ENCODE measurements at regions not wholly inside any gene's neighbourhood (a gene's known extent, or its start where the extent isn't known, plus 50 kb on each side); places are given as distances from the start of the nearest gene placed in this dataset.

GRCh38 chrX:39944416-39944815 lies 153.3 kb downstream of the BCOR start:
- DNase-seq (ENCODE audit: extremely low read depth, low read depth) = no peak
- TF ChIP-seq, protein P1, sequence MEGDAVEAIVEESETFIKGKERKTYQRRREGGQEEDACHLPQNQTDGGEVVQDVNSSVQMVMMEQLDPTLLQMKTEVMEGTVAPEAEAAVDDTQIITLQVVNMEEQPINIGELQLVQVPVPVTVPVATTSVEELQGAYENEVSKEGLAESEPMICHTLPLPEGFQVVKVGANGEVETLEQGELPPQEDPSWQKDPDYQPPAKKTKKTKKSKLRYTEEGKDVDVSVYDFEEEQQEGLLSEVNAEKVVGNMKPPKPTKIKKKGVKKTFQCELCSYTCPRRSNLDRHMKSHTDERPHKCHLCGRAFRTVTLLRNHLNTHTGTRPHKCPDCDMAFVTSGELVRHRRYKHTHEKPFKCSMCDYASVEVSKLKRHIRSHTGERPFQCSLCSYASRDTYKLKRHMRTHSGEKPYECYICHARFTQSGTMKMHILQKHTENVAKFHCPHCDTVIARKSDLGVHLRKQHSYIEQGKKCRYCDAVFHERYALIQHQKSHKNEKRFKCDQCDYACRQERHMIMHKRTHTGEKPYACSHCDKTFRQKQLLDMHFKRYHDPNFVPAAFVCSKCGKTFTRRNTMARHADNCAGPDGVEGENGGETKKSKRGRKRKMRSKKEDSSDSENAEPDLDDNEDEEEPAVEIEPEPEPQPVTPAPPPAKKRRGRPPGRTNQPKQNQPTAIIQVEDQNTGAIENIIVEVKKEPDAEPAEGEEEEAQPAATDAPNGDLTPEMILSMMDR (IDR thresholded peaks at IDR 0.05; ENCODE audit: low read depth, low read length) = no peak

DNA sequence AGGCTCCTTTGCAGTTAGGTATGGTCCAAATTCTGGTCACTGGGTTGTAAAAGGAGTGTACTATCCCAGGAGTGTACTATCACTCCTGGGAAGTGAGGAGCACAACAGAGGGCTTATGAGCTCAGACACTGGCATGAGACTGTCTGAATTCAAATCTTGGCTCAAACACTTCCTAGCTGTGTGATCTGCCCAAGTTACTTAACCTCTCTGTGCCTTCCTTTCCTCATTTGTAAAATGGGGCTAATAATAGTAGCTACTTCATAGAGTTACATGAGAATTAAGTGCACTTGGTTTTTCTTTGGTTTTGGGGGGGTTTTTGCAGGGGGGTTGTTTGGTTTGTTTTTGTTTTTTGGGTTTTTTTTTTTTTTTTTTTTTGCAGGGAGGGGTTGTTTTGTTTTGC lies 152.0 kb downstream of the BCOR start:
- TF ChIP-seq, protein P1 (IDR thresholded peaks at IDR 0.05; ENCODE audit: low read depth, low read length) = no peak
- no peak for DNase-seq (ENCODE audit: extremely low read depth, low read depth)

- TF ChIP-seq, protein P1 (IDR thresholded peaks at IDR 0.05; ENCODE audit: low read depth, low read length) = no peak
- DNase-seq (ENCODE audit: extremely low read depth, low read depth) = no peak
These were observed 150.9 kb downstream of the BCOR start for GRCh38 chrX:39946822-39947221.

DNA sequence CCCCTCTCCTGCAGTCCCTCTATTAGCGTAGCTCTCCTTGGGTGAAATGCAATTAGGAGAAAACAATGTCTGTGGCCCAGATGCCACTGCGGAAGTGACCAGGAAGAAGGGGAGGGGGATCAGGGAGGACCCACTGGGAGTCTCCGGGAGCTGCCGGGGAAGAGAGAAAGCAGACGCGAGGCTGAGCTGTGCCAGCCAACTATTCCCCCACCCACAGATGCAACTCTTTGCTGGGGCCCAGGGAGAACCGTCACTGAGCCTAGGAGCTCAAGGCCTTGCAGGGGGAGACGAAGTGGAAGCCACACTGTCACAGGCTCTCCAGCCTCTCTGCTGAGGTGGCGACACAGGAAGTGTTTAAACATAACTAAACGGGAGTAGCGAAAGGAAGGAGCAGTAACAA lies 149.2 kb downstream of the BCOR start:
- TF ChIP-seq, protein P1 (IDR thresholded peaks at IDR 0.05; ENCODE audit: low read depth, low read length) = no peak
- no peak for DNase-seq (ENCODE audit: extremely low read depth, low read depth)

- TF ChIP-seq, protein P1 (IDR thresholded peaks at IDR 0.05; ENCODE audit: low read depth, low read length) = no peak
- no peak for DNase-seq (ENCODE audit: extremely low read depth, low read depth)
These were observed 147.6 kb downstream of the BCOR start for GRCh38 chrX:39950018-39950688.

DNA sequence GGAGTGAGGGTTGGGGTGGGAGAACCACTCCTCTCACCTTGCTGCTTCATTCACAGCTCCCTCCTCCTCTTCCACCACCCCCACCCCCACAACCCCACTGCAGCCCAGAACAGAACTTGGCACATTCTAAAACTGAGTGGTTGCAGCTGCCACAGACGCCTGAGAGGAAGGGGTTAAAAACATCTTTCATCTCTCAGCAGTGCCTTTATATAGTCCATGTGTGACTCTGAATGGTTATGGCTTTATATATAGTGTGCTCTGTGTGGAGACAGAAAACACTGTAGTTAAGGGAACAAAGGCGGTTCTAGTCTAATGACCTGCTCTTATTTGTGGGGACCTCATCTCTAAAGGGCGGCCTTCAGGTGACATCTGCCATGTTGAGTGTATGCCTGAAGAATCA lies 144.8 kb downstream of the BCOR start:
- DNase-seq (ENCODE audit: extremely low read depth, low read depth) = no peak
- TF ChIP-seq, protein P1 (IDR thresholded peaks at IDR 0.05; ENCODE audit: low read depth, low read length) = no peak

DNA sequence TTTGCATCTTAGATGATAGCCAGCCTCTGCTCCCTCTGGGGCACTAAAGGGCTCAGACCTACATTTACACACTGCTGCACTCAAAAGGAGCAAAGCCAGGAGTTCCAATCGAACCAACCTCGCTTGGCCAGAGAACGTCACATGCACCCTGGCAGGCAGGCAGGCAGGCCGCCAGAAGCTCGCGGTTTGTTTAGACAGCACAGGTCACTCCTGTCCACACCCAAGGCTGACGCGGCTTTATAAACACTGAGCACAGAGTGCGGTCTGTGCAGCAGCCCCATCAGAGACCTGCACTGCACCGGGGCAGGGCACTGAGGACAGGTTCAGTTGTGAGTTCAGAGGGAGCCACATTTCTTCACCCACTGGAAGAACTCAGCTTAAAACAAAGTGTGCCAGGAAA lies 143.9 kb downstream of the BCOR start:
- TF ChIP-seq, protein P1 (IDR thresholded peaks at IDR 0.05; ENCODE audit: low read depth, low read length) = no peak
- DNase-seq (ENCODE audit: extremely low read depth, low read depth) = no peak

Data from AG09319 (cell line).